NAMALWA (cell line): ENCODE measurements at regions not wholly inside any gene's neighbourhood (a gene's known extent, or its start where the extent isn't known, plus 50 kb on each side); places are given as distances from the start of the nearest gene placed in this dataset.

Experiments used
- DNase-seq: peaks from one replicate; pipeline ENCODE4 v3.0.0-alpha.2; 2015; ENCODE audit warnings: low spot score

GRCh38 chr2:213202011-213202410 lies 50.6 kb upstream of the IKZF2 start:
- DNase-seq, result no peak

- DNase-seq, result no peak
Measured at GRCh38 chr2:213205944-213206343, 54.5 kb upstream of the IKZF2 start.

- DNase-seq, result no peak
Measured at GRCh38 chr2:213213186-213213585, 61.8 kb upstream of the IKZF2 start.

- no peak for DNase-seq
Measured at GRCh38 chr2:213214209-213214608, 62.8 kb upstream of the IKZF2 start.

GRCh38 chr2:213216461-213216860 lies 65.0 kb upstream of the IKZF2 start:
- DNase-seq, result no peak

- DNase-seq, result no peak
Measured at GRCh38 chr2:213219816-213220215, 64.4 kb upstream of the SPAG16 start.

- peak; percentile 54 for DNase-seq
Measured at GRCh38 chr2:213220967-213221603, 63.2 kb upstream of the SPAG16 start.

GRCh38 chr2:213221957-213222356 lies 62.3 kb upstream of the SPAG16 start:
- DNase-seq, result no peak

- no peak for DNase-seq
Measured at GRCh38 chr2:213224366-213224765, 59.9 kb upstream of the SPAG16 start.

GRCh38 chr2:213225866-213226265 lies 58.4 kb upstream of the SPAG16 start:
- DNase-seq, result peak; percentile 30

GRCh38 chr2:213227458-213227857 lies 56.8 kb upstream of the SPAG16 start:
- DNase-seq, result peak; percentile 80

- no peak for DNase-seq
Measured at GRCh38 chr2:213228638-213229037, 55.6 kb upstream of the SPAG16 start.

- peak; percentile 60 for DNase-seq
Measured at GRCh38 chr2:213229814-213230213, 54.5 kb upstream of the SPAG16 start.

- DNase-seq, result peak; percentile 46
Measured at GRCh38 chr2:213231966-213232365, 52.3 kb upstream of the SPAG16 start.

GRCh38 chr2:213232649-213233437 lies 51.4 kb upstream of the SPAG16 start:
- DNase-seq, result peak; percentile 100

GRCh38 chr2:213233438-213234330 lies 50.6 kb upstream of the SPAG16 start:
- no peak for DNase-seq
